GM19239 (cell line): ENCODE measurements at regions not wholly inside any gene's neighbourhood (a gene's known extent, or its start where the extent isn't known, plus 50 kb on each side); places are given as distances from the start of the nearest gene placed in this dataset.
"Not testable (repeated sequence)": the region's sequence is repeated elsewhere in the genome, so short reads cannot be mapped to it uniquely, and the experiment has no call there.

Source experiments
- DNase-seq: peaks from one replicate; pipeline ENCODE4 v3.0.0; 2011; ENCODE audit warnings: low spot score; ENCODE audit not compliant: insufficient read length
- FAIRE-seq: peaks from 2 replicates; lab custom pipeline; 2011; peaks lifted over from hg19 to GRCh38; lab: Jason Lieb, UNC

GRCh38 chr6:109258129-109258528 is 124.1 kb downstream of the CD164 start:
- DNase-seq, result no peak
- FAIRE-seq, result no peak

- DNase-seq (no peak), FAIRE-seq (no peak)
These were observed 124.8 kb downstream of the CD164 start for GRCh38 chr6:109257494-109257893.

GRCh38 chr6:109255946-109256640 is 126.2 kb downstream of the CD164 start:
- no peak for FAIRE-seq
- no peak for DNase-seq

GRCh38 chr6:109255087-109255486 is 127.2 kb downstream of the CD164 start:
- DNase-seq (no peak), FAIRE-seq (no peak)

GRCh38 chr6:109253366-109253765 is 128.9 kb downstream of the CD164 start:
- FAIRE-seq, result no peak

GRCh38 chr6:109252261-109253041 is 129.8 kb downstream of the CD164 start:
- DNase-seq, result no peak
- no peak for FAIRE-seq

More at GRCh38 chr6:109253366-109253765, 128.9 kb downstream of the CD164 start:
- DNase-seq, result no peak

- DNase-seq (no peak), FAIRE-seq (no peak)
These were observed 130.4 kb downstream of the CD164 start for GRCh38 chr6:109251839-109252238.

GRCh38 chr6:109250544-109251156 is 131.6 kb downstream of the CD164 start:
- not testable (repeated sequence) for FAIRE-seq, DNase-seq

- FAIRE-seq, result no peak
- DNase-seq, result no peak
These were observed 138.1 kb downstream of the CD164 start for GRCh38 chr6:109243863-109244825.

- DNase-seq (no peak), FAIRE-seq (no peak)
These were observed 139.3 kb downstream of the CD164 start for GRCh38 chr6:109242925-109243324.

GRCh38 chr6:109242029-109242428 is 140.2 kb downstream of the CD164 start:
- no peak for DNase-seq

GRCh38 chr6:109241199-109241598 is 141.1 kb downstream of the CD164 start:
- FAIRE-seq (no peak), DNase-seq (no peak)

More at GRCh38 chr6:109242029-109242428, 140.2 kb downstream of the CD164 start:
- no peak for FAIRE-seq

GRCh38 chr6:109240370-109241084 is 141.7 kb downstream of the CD164 start:
- DNase-seq (no peak), FAIRE-seq (no peak)

GRCh38 chr6:109239651-109240321 is 142.5 kb downstream of the CD164 start:
- no peak for DNase-seq
- no peak for FAIRE-seq

- DNase-seq (no peak), FAIRE-seq (no peak)
These were observed 143.1 kb downstream of the CD164 start for GRCh38 chr6:109239160-109239559.

GRCh38 chr6:109238396-109238795 is 143.1 kb downstream of the CEP57L1 start:
- DNase-seq, result no peak
- no peak for FAIRE-seq

GRCh38 chr6:109237986-109238329 is 142.7 kb downstream of the CEP57L1 start:
- DNase-seq (no peak), FAIRE-seq (no peak)

GRCh38 chr6:109237077-109237985 is 142.0 kb downstream of the CEP57L1 start:
- DNase-seq (no peak), FAIRE-seq (no peak)
